Activated T-helper 2 cell treated with anti-CD3 and anti-CD28 coated beads, Interferon-gamma antibody, Interleukin-2, Interleukin-4, amounts not matched to agents 10 μg/mL and 5 μg/mL and 100 μg/mL, durations not matched to agents 14 hours and 24 hours and 36 hours (primary cell): ENCODE measurements at regions not wholly inside any gene's neighbourhood (a gene's known extent, or its start where the extent isn't known, plus 50 kb on each side); places are given as distances from the start of the nearest gene placed in this dataset.
"Not testable (repeated sequence)": the region's sequence is repeated elsewhere in the genome, so short reads cannot be mapped to it uniquely, and the experiment has no call there.

Source experiments
- DNase-seq: peaks from one replicate; pipeline ENCODE4 v3.0.0; 2021; ENCODE audit warnings: low spot score
- H3K27ac Mint-ChIP-seq: one replicate; pipeline ENCODE4 v1.8.0; 2021; ENCODE audit warnings: mixed read lengths
- H3K27me3 Mint-ChIP-seq: one replicate; pipeline ENCODE4 v1.8.0; 2021; ENCODE audit warnings: low read depth, mixed read lengths
- H3K36me3 Mint-ChIP-seq: one replicate; pipeline ENCODE4 v1.8.0; 2021; ENCODE audit warnings: low read depth, mixed read lengths
- H3K4me1 Mint-ChIP-seq: one replicate; pipeline ENCODE4 v1.8.0; 2021; ENCODE audit warnings: low read depth, mixed read lengths
- H3K4me3 Mint-ChIP-seq: one replicate; pipeline ENCODE4 v1.8.0; 2021; ENCODE audit warnings: low read depth, mild to moderate bottlenecking, moderate library complexity, mixed read lengths
- H3K9me3 Mint-ChIP-seq: one replicate; pipeline ENCODE4 v1.8.0; 2021; ENCODE audit warnings: mixed read lengths
- intact Hi-C: fragments of 100-400 bp; cut with micrococcal nuclease; formaldehyde crosslinking; loops from one replicate; pipeline ENCODE4 v1.15.1; 2023

GRCh38 chr6:22173311-22173710 is 123.5 kb downstream of the PRL start:
- intact Hi-C loops: no loop called here
- H3K36me3 Mint-ChIP-seq: peaks cover 4% of the 10 kb centered on the region
- no peak overlapping the region for H3K27ac Mint-ChIP-seq
- no peaks in the 10 kb centered on the region for H3K27me3 Mint-ChIP-seq
- peaks cover 29% of the 10 kb centered on the region for H3K9me3 Mint-ChIP-seq
- H3K4me1 Mint-ChIP-seq: no peaks in the 10 kb centered on the region
- DNase-seq: no peak
- H3K4me3 Mint-ChIP-seq: no peak overlapping the region

GRCh38 chr6:22180250-22180649 is 116.6 kb downstream of the PRL start:
- H3K36me3 Mint-ChIP-seq, intact Hi-C loops, H3K4me1 Mint-ChIP-seq: not testable (repeated sequence)

GRCh38 chr6:22184371-22184770 is 112.5 kb downstream of the PRL start:
- Mint-ChIP-seq H3K4me1 (no peaks in the 10 kb centered on the region), H3K27ac (no peak overlapping the region), H3K36me3 (peaks cover 4% of the 10 kb centered on the region), H3K27me3 (no peaks in the 10 kb centered on the region), H3K9me3 (peaks cover 40% of the 10 kb centered on the region), H3K4me3 (no peak overlapping the region)
- intact Hi-C loops: no loop called here
- DNase-seq: no peak

More at GRCh38 chr6:22180250-22180649, 116.6 kb downstream of the PRL start:
- H3K9me3 Mint-ChIP-seq: peaks cover 39% of the 10 kb centered on the region
- not testable (repeated sequence) for H3K27me3 Mint-ChIP-seq, DNase-seq, H3K4me3 Mint-ChIP-seq, H3K27ac Mint-ChIP-seq

- Mint-ChIP-seq H3K36me3 (no peaks in the 10 kb centered on the region), H3K27ac (no peak overlapping the region), H3K4me1 (peaks cover 4% of the 10 kb centered on the region), H3K4me3 (no peak overlapping the region), H3K27me3 (no peaks in the 10 kb centered on the region), H3K9me3 (peaks cover 4% of the 10 kb centered on the region)
- DNase-seq: no peak
- intact Hi-C loops: no loop called here
Observed at GRCh38 chr6:22189946-22190345, 106.9 kb downstream of the PRL start.

GRCh38 chr6:22194188-22194921 is 102.5 kb downstream of the PRL start:
- no peaks in the 10 kb centered on the region for H3K36me3 Mint-ChIP-seq
- DNase-seq: no peak
- no peak overlapping the region for H3K27ac Mint-ChIP-seq
- H3K4me3 Mint-ChIP-seq: no peak overlapping the region
- H3K27me3 Mint-ChIP-seq: no peaks in the 10 kb centered on the region
- no peaks in the 10 kb centered on the region for H3K9me3 Mint-ChIP-seq
- intact Hi-C loops: no loop called here
- peaks cover 4% of the 10 kb centered on the region for H3K4me1 Mint-ChIP-seq

GRCh38 chr6:22199771-22200170 is 97.1 kb downstream of the PRL start:
- no peak overlapping the region for H3K4me3 Mint-ChIP-seq
- H3K9me3 Mint-ChIP-seq: no peaks in the 10 kb centered on the region
- no peaks in the 10 kb centered on the region for H3K27me3 Mint-ChIP-seq
- no peaks in the 10 kb centered on the region for H3K36me3 Mint-ChIP-seq
- H3K27ac Mint-ChIP-seq: no peak overlapping the region
- no peaks in the 10 kb centered on the region for H3K4me1 Mint-ChIP-seq
- no peak for DNase-seq
- intact Hi-C loops: no loop called here

GRCh38 chr6:22204153-22204552 is 92.7 kb downstream of the PRL start:
- Mint-ChIP-seq H3K27me3 (no peaks in the 10 kb centered on the region), H3K4me1 (no peaks in the 10 kb centered on the region), H3K4me3 (no peak overlapping the region), H3K9me3 (no peaks in the 10 kb centered on the region), H3K27ac (no peak overlapping the region), H3K36me3 (no peaks in the 10 kb centered on the region)
- intact Hi-C loops: no loop called here
- no peak for DNase-seq

- H3K27ac Mint-ChIP-seq: no peak overlapping the region
- H3K36me3 Mint-ChIP-seq: no peaks in the 10 kb centered on the region
- no peaks in the 10 kb centered on the region for H3K4me1 Mint-ChIP-seq
- no peak for DNase-seq
- H3K27me3 Mint-ChIP-seq: no peaks in the 10 kb centered on the region
- H3K4me3 Mint-ChIP-seq: no peak overlapping the region
- H3K9me3 Mint-ChIP-seq: no peaks in the 10 kb centered on the region
- intact Hi-C loops: no loop called here
Observed at GRCh38 chr6:22205266-22205665, 91.6 kb downstream of the PRL start.

GRCh38 chr6:22206106-22206505 is 90.7 kb downstream of the PRL start:
- H3K9me3 Mint-ChIP-seq: no peaks in the 10 kb centered on the region
- H3K4me1 Mint-ChIP-seq: no peaks in the 10 kb centered on the region
- intact Hi-C loops: no loop called here

GRCh38 chr6:22208026-22208425 is 88.8 kb downstream of the PRL start:
- Mint-ChIP-seq H3K27ac (no peak overlapping the region), H3K9me3 (no peaks in the 10 kb centered on the region), H3K36me3 (no peaks in the 10 kb centered on the region), H3K27me3 (no peaks in the 10 kb centered on the region), H3K4me3 (no peak overlapping the region), H3K4me1 (no peaks in the 10 kb centered on the region)
- DNase-seq: no peak
- intact Hi-C loops: no loop called here

More at GRCh38 chr6:22206106-22206505, 90.7 kb downstream of the PRL start:
- H3K36me3 Mint-ChIP-seq: no peaks in the 10 kb centered on the region
- H3K4me3 Mint-ChIP-seq: no peak overlapping the region
- no peak overlapping the region for H3K27ac Mint-ChIP-seq
- no peak for DNase-seq
- H3K27me3 Mint-ChIP-seq: no peaks in the 10 kb centered on the region

GRCh38 chr6:22214314-22214713 is 82.5 kb downstream of the PRL start:
- intact Hi-C loops: no loop called here
- no peak for DNase-seq
- no peaks in the 10 kb centered on the region for H3K36me3 Mint-ChIP-seq
- no peaks in the 10 kb centered on the region for H3K9me3 Mint-ChIP-seq
- H3K4me1 Mint-ChIP-seq: no peaks in the 10 kb centered on the region
- H3K27ac Mint-ChIP-seq: no peak overlapping the region
- no peak overlapping the region for H3K4me3 Mint-ChIP-seq
- H3K27me3 Mint-ChIP-seq: no peaks in the 10 kb centered on the region

- not testable (repeated sequence) for H3K36me3 Mint-ChIP-seq, H3K4me3 Mint-ChIP-seq
Observed at GRCh38 chr6:22215474-22215873, 81.4 kb downstream of the PRL start.

GRCh38 chr6:22218410-22218809 is 78.4 kb downstream of the PRL start:
- no peak overlapping the region for H3K4me3 Mint-ChIP-seq
- no peak overlapping the region for H3K27ac Mint-ChIP-seq
- no peaks in the 10 kb centered on the region for H3K27me3 Mint-ChIP-seq
- intact Hi-C loops: no loop called here
- no peaks in the 10 kb centered on the region for H3K36me3 Mint-ChIP-seq
- no peaks in the 10 kb centered on the region for H3K9me3 Mint-ChIP-seq
- no peak for DNase-seq
- no peaks in the 10 kb centered on the region for H3K4me1 Mint-ChIP-seq

More at GRCh38 chr6:22215474-22215873, 81.4 kb downstream of the PRL start:
- DNase-seq, H3K27me3 Mint-ChIP-seq, H3K4me1 Mint-ChIP-seq, H3K27ac Mint-ChIP-seq, H3K9me3 Mint-ChIP-seq, intact Hi-C loops: not testable (repeated sequence)

- intact Hi-C loops: no loop called here
- Mint-ChIP-seq H3K36me3 (no peaks in the 10 kb centered on the region), H3K9me3 (no peaks in the 10 kb centered on the region), H3K4me3 (no peak overlapping the region), H3K4me1 (no peaks in the 10 kb centered on the region), H3K27me3 (no peaks in the 10 kb centered on the region), H3K27ac (no peak overlapping the region)
- DNase-seq: no peak
Observed at GRCh38 chr6:22219925-22220324, 76.9 kb downstream of the PRL start.
